Middle frontal gyrus (tissue), 1 donor: ENCODE measurements at regions not wholly inside any gene's neighbourhood (a gene's known extent, or its start where the extent isn't known, plus 50 kb on each side); places are given as distances from the start of the nearest gene placed in this dataset.
"Not testable (repeated sequence)": the region's sequence is repeated elsewhere in the genome, so short reads cannot be mapped to it uniquely, and the experiment has no call there.

ENCODE experiments used
- DNase-seq: peaks from one replicate; pipeline ENCODE4 v3.0.0-alpha.2; 2015; ENCODE audit warnings: low spot score; ENCODE audit errors: extremely low spot score

DNA sequence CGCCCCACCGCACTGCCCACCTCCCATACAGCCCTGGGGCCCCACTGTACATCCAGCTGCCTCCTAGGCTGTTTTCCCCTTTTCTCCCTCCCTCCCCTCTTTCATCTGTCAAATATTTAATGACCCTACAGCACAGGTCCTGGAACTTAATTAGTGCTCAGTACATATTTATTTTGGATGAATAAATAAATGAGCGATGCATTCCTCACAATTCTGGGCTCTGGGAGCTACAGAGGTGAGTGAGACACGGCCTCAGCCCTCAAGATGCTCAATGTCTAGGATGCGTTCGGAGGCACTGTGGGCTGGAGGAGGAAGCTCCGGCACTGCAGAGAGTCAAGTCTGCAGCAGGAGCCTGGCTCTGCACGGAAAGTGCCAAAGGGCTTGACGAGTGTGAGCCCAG, 175.0 kb downstream of the FAM43A start:
- no peak for DNase-seq

GRCh38 chr3:194861375-194861774, 175.7 kb downstream of the FAM43A start:
- DNase-seq = no peak

DNA sequence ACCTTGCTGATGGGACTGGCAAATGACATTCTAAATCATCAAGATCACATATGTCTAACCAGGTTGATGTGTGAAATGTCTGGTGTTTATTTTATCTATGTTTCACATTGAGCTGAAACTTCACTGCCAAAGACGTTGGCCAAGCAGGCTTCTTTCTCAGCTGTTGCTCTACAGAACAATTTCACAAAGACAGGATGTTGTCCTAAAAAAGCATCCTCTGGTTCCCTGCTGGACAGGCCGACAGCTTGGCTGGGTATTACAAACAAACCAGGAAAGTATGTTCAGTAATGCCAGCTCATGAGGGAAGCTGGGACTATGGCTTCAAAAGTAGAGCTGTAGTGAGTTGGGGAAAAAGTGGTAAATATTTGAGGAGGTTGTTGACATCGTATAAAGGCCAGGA, 179.4 kb downstream of the FAM43A start:
- no peak for DNase-seq

GRCh38 chr3:194865615-194866014, 179.9 kb downstream of the FAM43A start:
- DNase-seq = no peak

DNA sequence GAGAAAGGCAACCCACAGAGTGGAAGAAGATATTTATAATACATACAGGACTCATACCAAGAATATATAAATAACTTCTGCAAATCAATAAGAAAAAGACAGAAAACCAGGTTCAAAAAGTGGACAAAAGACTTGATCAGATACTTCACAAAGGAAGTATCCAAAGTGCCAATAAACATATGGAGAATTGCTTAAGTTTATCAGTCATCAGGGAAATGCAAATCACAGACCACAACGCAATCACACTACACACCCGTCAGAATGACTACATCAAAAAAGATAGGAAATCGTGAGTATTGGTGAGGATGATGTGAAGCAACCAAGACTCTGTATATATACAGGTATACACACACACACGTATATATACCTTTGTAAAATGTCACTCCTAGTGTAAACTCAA, 180.6 kb downstream of the FAM43A start:
- DNase-seq = no peak

DNA sequence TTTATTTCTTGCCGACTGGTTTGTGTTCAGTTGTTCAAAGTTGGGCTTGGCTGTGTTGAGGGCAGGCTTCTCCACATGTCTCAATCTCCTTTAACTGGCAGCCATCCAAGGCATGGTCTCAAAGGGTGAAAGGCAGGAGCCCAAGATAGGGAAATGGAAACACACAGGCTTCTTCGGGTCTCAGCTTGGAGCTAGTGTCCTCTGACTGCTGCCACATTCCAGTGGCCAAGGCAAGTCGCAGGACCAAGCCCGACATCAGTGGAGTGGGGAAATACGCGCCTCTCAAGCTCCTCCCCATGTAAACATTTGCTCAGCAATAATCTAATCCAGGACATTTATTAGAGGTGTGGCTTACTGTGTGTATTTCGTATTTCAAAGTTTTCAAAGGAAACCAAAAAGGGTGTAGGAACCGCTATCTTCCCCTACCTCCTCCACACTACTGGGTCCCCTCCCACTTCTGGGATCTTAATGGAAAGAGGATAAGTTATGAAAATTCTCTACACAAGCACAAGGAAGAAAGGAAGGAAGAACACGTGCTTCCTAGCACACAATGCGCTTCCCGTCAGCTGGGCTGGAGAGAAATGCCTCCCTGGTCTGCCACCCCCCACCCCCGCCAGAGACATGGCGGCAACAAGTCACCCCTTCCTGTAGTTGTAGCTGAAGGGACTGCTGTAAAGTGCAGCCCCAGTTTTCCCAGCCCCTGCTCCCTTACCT, 181.7 kb downstream of the FAM43A start:
- DNase-seq = no peak

DNA sequence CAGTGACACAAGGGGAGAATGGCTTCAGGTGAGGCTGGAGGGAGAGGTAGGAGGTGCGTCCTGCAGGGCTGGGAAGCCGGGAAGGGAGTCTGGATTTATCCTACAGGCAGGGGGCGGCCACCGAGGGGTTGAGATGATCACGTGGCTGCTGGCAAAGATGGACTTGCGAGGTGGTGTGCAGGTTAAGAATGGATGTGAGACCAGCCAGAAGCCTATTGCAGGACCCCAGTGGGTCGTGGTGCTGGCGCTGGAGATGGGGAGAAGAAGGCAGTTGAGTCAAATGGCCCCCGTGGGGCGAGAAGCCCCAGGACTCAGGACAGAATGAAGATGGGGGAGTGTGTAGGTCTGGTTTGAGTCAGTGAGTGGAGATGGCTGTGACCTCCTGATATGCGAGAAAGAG, 183.1 kb downstream of the FAM43A start:
- no peak for DNase-seq

DNA sequence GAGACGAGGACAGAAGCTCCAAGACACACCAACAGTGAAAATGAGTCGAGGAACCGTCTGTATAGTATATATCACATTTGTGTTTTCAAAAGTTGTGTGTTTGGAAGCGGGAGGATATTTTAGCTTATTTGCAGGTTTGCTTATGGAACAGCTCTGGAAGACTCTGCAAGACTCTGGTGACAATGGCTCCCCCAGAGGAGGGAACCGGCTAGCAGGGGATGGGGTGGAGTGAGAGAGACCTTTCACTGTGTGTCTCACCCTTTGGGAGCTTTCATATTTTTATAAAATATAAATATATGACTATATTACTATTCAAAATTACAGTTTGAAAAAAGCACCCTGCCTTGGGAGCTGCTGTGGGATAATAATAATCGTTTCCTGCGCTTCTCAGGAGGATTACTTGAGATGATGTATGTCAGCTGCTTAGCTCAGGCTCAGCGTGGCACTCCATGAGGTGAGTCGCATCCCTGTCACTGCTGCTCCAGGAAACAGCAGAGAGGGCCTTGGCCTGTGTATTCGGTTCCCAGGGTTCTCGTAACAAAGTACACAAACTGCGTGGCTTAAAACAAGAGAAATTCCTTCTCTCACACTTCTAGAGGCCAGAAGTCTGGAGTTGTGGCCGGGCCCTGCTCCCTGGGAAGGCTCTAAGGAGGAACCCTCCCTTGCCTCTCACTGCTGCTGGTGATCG, 183.9 kb downstream of the FAM43A start:
- no peak for DNase-seq

GRCh38 chr3:194870394-194871110, 184.9 kb downstream of the FAM43A start:
- DNase-seq = no peak

DNA sequence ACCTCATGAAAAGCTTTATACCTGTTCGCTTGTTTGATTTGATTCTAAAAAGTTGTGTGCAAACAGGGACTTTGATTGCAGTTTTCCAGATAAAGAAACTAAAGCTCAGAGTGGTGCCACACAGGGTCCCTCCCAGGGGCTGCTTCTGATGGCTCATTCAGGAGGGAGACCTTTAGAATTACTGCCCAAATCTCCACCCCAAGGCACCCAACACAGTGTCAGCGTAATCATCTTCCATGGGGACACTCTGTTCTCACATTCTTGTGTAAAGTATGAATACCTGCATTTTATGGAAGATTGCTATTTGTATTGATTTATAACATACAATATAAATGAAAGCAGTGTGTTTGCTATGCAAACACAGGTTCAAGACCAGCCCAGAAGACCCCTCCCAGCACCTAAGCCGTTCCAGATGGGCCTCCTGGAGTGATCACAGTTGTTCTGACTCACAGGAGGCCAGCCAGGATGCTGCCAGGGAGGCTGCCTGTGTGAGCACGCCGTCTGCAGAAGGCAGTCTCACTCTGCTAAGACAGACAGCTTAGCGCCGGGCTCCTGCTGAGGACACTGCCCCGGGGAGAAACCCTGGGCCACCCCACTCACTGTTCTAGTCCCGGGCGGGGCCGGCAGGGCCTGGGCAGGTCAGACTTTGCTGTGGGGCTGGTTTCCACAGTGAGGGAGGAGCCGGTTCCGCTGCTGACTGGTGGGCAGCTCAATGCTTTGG, 185.6 kb downstream of the FAM43A start:
- no peak for DNase-seq

DNA sequence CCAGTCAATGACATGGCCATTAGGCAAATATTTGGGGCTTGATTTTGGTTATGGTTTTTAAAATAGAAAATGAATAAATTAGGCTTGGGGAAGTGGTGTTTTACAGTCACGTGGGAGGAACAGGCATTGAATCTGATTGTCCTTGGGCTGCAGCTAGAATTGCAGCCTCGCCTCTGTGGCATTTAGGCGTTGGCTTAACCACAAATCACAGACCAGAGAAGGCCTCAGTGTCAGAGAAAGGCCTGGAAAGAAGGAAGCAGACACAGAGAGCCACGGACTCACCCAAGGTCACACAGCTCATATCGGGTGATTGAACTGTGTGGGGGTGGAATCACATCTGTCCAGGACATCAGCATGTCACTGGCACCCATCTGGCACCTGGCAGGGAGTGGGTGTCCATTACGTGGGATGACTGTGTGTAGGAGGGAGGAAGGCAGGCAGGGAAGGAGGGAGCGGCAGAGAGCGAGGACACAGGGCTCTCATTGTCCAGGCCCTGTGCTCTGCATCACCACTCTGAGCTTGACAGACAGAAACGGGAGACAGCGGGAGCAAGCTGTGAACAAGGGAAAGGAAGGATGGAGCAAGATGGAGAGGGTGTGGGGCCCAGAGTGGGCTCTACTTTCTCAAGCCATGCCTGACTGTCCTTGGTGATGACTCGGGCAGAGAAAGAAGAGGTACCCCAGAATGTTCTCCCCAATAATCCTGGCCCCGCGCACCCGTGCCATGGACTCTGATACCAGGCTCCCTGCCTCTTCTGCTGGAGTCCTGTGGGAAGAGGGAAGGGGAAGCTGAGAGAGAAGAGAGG, 186.4 kb downstream of the FAM43A start:
- DNase-seq = no peak

- DNase-seq = no peak
Observed at GRCh38 chr3:194872669-194872977, 186.9 kb downstream of the FAM43A start.

- not testable (repeated sequence) for DNase-seq
Observed at GRCh38 chr3:194873474-194873873, 187.8 kb downstream of the FAM43A start.

- no peak for DNase-seq
Observed at GRCh38 chr3:194874206-194874605, 188.5 kb downstream of the FAM43A start.

DNA sequence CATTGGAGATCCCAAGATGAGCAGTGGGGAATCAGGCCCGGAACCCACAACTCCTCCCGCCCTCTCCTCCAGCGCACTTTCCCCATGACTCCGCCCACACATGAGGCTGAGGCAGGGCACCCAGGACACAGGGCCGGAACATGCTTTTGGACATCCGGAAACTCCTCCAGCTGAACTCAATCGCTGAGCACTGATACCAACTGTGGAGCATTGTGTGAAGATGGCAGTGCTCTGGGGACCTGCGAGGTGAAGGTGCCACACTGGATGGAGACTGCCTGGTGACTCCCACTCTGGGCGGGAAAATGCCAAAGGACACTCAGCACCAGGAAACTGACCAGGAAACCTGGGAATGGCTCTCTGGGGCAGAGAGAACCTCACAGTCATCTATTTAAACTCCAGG, 189.1 kb downstream of the FAM43A start:
- no peak for DNase-seq

GRCh38 chr3:194875581-194876402, 190.1 kb downstream of the FAM43A start:
- no peak for DNase-seq

DNA sequence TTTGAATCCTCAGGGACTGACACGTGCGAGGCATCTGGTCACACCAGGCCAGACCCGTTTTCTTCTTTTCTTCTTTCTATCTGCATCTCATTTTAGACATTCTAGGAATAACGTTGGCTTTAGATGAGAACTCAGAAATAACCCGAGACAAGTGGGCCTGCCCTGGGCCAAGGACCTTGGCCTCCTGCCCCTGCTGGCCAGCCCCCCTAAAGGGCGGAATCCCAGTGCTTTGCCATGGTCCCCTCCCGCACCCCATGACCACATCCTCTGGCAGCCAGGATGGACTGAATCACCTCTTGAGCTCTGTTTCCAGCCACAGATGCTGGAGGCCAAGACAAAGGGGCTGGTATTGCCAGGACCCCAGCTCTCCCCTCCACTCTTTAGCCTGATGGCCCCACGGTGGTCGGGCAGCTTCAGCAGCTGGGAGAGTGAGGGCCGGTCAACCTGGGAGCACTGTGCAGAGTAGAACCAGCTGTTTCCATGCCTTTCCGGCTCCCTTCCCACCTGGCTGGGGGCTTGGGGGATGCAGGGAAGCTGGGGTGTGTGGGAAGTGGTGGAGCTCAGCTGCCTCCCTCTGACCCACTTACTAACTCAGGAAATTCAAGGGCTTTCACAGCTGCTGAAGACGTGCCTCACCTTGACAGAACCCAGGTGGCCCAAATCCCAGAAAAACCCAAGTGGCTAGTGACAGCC, 190.9 kb downstream of the FAM43A start:
- no peak for DNase-seq

DNA sequence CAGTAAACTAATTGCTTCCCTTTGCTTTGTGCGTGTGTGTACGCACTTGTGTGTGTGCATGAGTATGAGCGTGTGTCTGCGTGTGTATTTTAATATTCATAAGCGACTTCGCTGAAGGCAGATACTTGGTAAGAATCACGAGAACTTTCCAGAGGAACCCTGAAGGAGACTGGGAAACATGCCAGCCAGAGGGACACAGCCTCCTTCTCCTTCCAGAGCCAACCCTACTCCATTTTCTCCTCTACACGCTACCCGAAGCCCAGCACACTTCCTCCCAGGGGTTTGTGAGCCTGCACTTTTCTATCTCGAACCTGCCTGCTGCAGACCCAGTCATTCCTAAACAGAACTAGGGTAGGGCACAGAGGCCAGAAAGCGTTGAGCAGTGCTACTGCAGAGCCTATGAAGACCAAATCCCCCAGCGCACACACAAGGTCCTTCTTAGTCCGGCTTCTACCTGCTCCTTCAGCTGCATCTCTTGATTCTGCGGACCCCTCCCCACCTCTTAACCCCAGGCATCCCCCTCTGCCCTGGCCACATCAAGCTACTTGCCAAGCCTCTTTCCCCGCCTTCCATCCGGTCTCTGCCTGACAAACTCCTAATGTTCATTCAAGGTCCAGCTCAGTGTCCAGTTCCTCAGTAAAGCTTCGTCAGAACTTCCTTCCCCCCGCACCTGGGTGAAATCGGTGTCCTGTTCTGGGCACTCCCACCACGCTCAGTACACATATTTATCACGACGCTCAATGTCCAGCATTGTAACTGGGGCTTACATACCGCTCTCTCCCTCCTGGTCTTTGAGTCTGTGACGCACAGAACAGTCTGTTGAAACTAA, 191.8 kb downstream of the FAM43A start:
- DNase-seq = no peak
